ENCODE measurements at regions not wholly inside any gene's neighbourhood (a gene's known extent, or its start where the extent isn't known, plus 50 kb on each side); places are given as distances from the start of the nearest gene placed in this dataset.
A peak's percentile ranks its signal among the peaks of the same experiment; 100 is the strongest.

DNA sequence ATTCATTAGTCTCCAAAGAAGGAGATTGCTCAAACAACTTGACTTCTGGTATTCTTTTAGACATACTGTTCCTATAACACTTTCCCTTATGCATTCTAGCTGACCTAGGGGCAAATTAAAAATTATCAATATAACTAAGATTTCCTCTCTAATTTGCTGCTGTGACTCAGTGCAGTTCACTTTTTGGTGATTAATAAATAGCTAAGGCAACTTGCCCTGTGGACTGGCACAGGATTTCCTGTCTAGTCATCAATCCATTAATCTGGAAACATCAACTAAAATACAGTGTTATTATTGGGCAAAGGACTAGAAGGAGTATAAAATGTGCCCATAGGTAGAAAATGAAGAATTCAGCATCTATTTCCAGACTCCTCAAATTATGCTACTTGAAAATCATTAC is 83.5 kb upstream of the SERPINE2 start:
- Histone ChIP-seq H3K4me2 (ENCODE audit: control insufficient read depth, extremely low read depth, insufficient read depth, low read depth, low read length) (no peak overlapping the region), H4K20me1 (ENCODE audit: control insufficient read depth, extremely low read depth, insufficient read depth, low read length) (no peaks in the 10 kb centered on the region), H3K9ac (ENCODE audit: control insufficient read depth, extremely low read depth, insufficient read depth, low read length) (no peak overlapping the region), H2AFZ (ENCODE audit: control insufficient read depth, low read length) (no peak overlapping the region), H3K36me3 (ENCODE audit: control insufficient read depth in 2 of 2, extremely low read depth in 1 of 2, insufficient read depth in 2 of 2, low read length in 2 of 2) (no peaks in the 10 kb centered on the region), H3K79me2 (ENCODE audit: control insufficient read depth, insufficient read depth, low read length) (no peaks in the 10 kb centered on the region), H3K4me3 (ENCODE audit: control insufficient read depth in 2 of 3, extremely low read depth in 1 of 3, insufficient read depth in 2 of 3, low read depth in 1 of 3, low read length in 3 of 3) (no peak overlapping the region), H3K4me1 (ENCODE audit: control insufficient read depth, extremely low read depth, insufficient read depth, low read length) (peaks cover 8% of the 10 kb centered on the region), H3K27ac (ENCODE audit: control insufficient read depth, insufficient read depth, low read length) (no peak overlapping the region), H3K27me3 (ENCODE audit: control insufficient read depth, extremely low read depth, insufficient read depth, low read length) (no peaks in the 10 kb centered on the region), H3K9me1 (ENCODE audit: control insufficient read depth, extremely low read depth, insufficient read depth, low read length) (no peaks in the 10 kb centered on the region), H3K9me3 (ENCODE audit: control insufficient read depth, low read depth, low read length) (peaks cover 6% of the 10 kb centered on the region)
- TF ChIP-seq EZH2 (IDR thresholded peaks at IDR 0.05; ENCODE audit: low read length) (no peak), CTCF (optimal IDR thresholded peaks at IDR 0.05 in 1 of 3, IDR thresholded peaks at IDR 0.05 in 1 of 3, conservative IDR thresholded peaks at IDR 0.05 in 1 of 3; ENCODE audit: extremely low read depth in 1 of 3, insufficient read depth in 2 of 3, low read length in 3 of 3) (no peak)
- no peak for DNase-seq (ENCODE audit: low read depth, low spot score)
- FAIRE-seq, result peak; percentile 69
- dilution Hi-C loops (cut with MboI; ENCODE audit: extremely low pct_ligation_motif_present, low sequenced_read_pairs), result no loop called here

GRCh38 chr2:224121406-224122067 is 82.5 kb upstream of the SERPINE2 start:
- Histone ChIP-seq H3K27ac (ENCODE audit: control insufficient read depth, insufficient read depth, low read length) (no peak overlapping the region), H3K4me1 (ENCODE audit: control insufficient read depth, extremely low read depth, insufficient read depth, low read length) (peaks cover 8% of the 10 kb centered on the region), H3K27me3 (ENCODE audit: control insufficient read depth, extremely low read depth, insufficient read depth, low read length) (no peaks in the 10 kb centered on the region), H2AFZ (ENCODE audit: control insufficient read depth, low read length) (no peak overlapping the region), H3K9me3 (ENCODE audit: control insufficient read depth, low read depth, low read length) (peaks cover 6% of the 10 kb centered on the region), H3K4me2 (ENCODE audit: control insufficient read depth, extremely low read depth, insufficient read depth, low read depth, low read length) (no peak overlapping the region), H3K9me1 (ENCODE audit: control insufficient read depth, extremely low read depth, insufficient read depth, low read length) (no peaks in the 10 kb centered on the region), H3K36me3 (ENCODE audit: control insufficient read depth in 2 of 2, extremely low read depth in 1 of 2, insufficient read depth in 2 of 2, low read length in 2 of 2) (no peaks in the 10 kb centered on the region), H3K79me2 (ENCODE audit: control insufficient read depth, insufficient read depth, low read length) (no peaks in the 10 kb centered on the region), H3K9ac (ENCODE audit: control insufficient read depth, extremely low read depth, insufficient read depth, low read length) (no peak overlapping the region), H4K20me1 (ENCODE audit: control insufficient read depth, extremely low read depth, insufficient read depth, low read length) (no peaks in the 10 kb centered on the region), H3K4me3 (ENCODE audit: control insufficient read depth in 2 of 3, extremely low read depth in 1 of 3, insufficient read depth in 2 of 3, low read depth in 1 of 3, low read length in 3 of 3) (no peak overlapping the region)
- TF ChIP-seq EZH2 (IDR thresholded peaks at IDR 0.05; ENCODE audit: low read length) (no peak), CTCF (optimal IDR thresholded peaks at IDR 0.05 in 1 of 3, IDR thresholded peaks at IDR 0.05 in 1 of 3, conservative IDR thresholded peaks at IDR 0.05 in 1 of 3; ENCODE audit: extremely low read depth in 1 of 3, insufficient read depth in 2 of 3, low read length in 3 of 3) (no peak)
- no peak for DNase-seq (ENCODE audit: low read depth, low spot score)
- FAIRE-seq, result no peak
- dilution Hi-C loops (cut with MboI; ENCODE audit: extremely low pct_ligation_motif_present, low sequenced_read_pairs), result no loop called here
